GM12878 (cell line): ENCODE measurements at regions not wholly inside any gene's neighbourhood (a gene's known extent, or its start where the extent isn't known, plus 50 kb on each side); places are given as distances from the start of the nearest gene placed in this dataset.

Experiments
- CEBPB ChIP-seq, 2 experiments: fragments of 150-350 bp in 1 of 2; IDR thresholded peaks; 2 replicates each; pipeline ENCODE4 v1.6.1; 2012 to 2014; ENCODE audit warnings: low read depth in 2 of 2, low read length in 2 of 2, borderline replicate concordance in 1 of 2, inconsistent platforms in 1 of 2
- LARP7 ChIP-seq: fragments of 450-650 bp; IDR thresholded peaks from 2 replicates; pipeline ENCODE4 v1.6.1; 2017; ENCODE audit warnings: mild to moderate bottlenecking
- NR2C2 ChIP-seq: IDR thresholded peaks from 2 replicates; pipeline ENCODE4 v1.6.1; 2011; ENCODE audit warnings: borderline replicate concordance, low read depth; ENCODE audit not compliant: control insufficient read depth, insufficient read length
- SPI1 ChIP-seq: IDR thresholded peaks from 2 replicates; pipeline ENCODE4 v1.6.1; 2011; ENCODE audit warnings: low read depth, mild to moderate bottlenecking, low read length, moderate library complexity, borderline replicate concordance; ENCODE audit not compliant: insufficient read depth
- TARDBP ChIP-seq: IDR thresholded peaks from 2 replicates; pipeline ENCODE4 v1.6.1; 2016; ENCODE audit warnings: borderline replicate concordance
- TCF3 ChIP-seq: IDR thresholded peaks from 2 replicates; pipeline ENCODE4 v1.6.1; 2012; ENCODE audit warnings: low read depth, mild to moderate bottlenecking, low read length, borderline replicate concordance; ENCODE audit not compliant: insufficient read depth
- TF ChIP-seq, protein P1 (sequence below): fragments of 150-350 bp; IDR thresholded peaks from 2 replicates; pipeline ENCODE4 v1.6.1; 2016; ENCODE audit warnings: low read depth, low read length
- TF ChIP-seq, protein P2 (sequence below): fragments of 450-650 bp; conservative IDR thresholded peaks from 2 replicates; pipeline ENCODE4 v1.6.1; 2017; ENCODE audit warnings: mild to moderate bottlenecking, moderate library complexity
- TF ChIP-seq, protein P3 (sequence below), 3 experiments: IDR thresholded peaks in 2 of 3; conservative IDR thresholded peaks in 1 of 3; 2 replicates each; pipeline ENCODE4 v1.5.1; 2011; ENCODE audit warnings: low read depth in 3 of 3, low read length in 3 of 3, mild to moderate bottlenecking in 3 of 3, control low read depth in 2 of 3, moderate library complexity in 2 of 3, inconsistent platforms in 1 of 3, mixed read lengths in 1 of 3; ENCODE audit not compliant: control insufficient read depth in 2 of 3, insufficient read depth in 1 of 3; ENCODE audit errors: extremely low read depth in 1 of 3
- TF ChIP-seq, protein P4 (sequence below): IDR thresholded peaks from 2 replicates; pipeline ENCODE4 v1.6.1; 2012; ENCODE audit warnings: low read depth, low read length, improper control_type of control experiment

DNA sequence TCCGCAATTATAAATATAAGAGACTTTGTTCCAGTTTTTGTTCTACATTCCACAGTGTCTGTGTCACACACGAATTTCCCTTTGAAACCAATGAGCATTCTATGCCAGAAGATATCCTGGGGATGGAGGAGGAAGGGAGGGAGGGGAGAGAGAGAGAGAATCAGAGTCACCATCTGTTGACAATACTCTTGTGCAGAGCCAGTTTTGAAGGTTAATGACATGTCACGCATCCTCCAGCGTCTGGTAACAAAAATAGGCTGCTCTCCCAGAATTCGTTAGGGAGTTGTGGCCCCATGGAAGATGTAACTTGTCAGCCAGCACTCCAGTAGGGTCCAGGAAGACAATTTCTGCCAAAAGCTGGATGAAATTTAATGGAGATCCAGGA, 213.5 kb upstream of the KRR1 start:
- TF ChIP-seq, protein P1, sequence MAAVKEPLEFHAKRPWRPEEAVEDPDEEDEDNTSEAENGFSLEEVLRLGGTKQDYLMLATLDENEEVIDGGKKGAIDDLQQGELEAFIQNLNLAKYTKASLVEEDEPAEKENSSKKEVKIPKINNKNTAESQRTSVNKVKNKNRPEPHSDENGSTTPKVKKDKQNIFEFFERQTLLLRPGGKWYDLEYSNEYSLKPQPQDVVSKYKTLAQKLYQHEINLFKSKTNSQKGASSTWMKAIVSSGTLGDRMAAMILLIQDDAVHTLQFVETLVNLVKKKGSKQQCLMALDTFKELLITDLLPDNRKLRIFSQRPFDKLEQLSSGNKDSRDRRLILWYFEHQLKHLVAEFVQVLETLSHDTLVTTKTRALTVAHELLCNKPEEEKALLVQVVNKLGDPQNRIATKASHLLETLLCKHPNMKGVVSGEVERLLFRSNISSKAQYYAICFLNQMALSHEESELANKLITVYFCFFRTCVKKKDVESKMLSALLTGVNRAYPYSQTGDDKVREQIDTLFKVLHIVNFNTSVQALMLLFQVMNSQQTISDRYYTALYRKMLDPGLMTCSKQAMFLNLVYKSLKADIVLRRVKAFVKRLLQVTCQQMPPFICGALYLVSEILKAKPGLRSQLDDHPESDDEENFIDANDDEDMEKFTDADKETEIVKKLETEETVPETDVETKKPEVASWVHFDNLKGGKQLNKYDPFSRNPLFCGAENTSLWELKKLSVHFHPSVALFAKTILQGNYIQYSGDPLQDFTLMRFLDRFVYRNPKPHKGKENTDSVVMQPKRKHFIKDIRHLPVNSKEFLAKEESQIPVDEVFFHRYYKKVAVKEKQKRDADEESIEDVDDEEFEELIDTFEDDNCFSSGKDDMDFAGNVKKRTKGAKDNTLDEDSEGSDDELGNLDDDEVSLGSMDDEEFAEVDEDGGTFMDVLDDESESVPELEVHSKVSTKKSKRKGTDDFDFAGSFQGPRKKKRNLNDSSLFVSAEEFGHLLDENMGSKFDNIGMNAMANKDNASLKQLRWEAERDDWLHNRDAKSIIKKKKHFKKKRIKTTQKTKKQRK, result no peak
- TF ChIP-seq TCF3 (no peak), LARP7 (no peak), CEBPB (IDR thresholded peaks at IDR 0.05; ENCODE audit: borderline replicate concordance in 1 of 2, low read depth in 2 of 2, low read length in 2 of 2) (no peak), SPI1 (no peak), NR2C2 (no peak), TARDBP (no peak)
- TF ChIP-seq, protein P2, sequence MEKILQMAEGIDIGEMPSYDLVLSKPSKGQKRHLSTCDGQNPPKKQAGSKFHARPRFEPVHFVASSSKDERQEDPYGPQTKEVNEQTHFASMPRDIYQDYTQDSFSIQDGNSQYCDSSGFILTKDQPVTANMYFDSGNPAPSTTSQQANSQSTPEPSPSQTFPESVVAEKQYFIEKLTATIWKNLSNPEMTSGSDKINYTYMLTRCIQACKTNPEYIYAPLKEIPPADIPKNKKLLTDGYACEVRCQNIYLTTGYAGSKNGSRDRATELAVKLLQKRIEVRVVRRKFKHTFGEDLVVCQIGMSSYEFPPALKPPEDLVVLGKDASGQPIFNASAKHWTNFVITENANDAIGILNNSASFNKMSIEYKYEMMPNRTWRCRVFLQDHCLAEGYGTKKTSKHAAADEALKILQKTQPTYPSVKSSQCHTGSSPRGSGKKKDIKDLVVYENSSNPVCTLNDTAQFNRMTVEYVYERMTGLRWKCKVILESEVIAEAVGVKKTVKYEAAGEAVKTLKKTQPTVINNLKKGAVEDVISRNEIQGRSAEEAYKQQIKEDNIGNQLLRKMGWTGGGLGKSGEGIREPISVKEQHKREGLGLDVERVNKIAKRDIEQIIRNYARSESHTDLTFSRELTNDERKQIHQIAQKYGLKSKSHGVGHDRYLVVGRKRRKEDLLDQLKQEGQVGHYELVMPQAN, result no peak
- TF ChIP-seq, protein P3, sequence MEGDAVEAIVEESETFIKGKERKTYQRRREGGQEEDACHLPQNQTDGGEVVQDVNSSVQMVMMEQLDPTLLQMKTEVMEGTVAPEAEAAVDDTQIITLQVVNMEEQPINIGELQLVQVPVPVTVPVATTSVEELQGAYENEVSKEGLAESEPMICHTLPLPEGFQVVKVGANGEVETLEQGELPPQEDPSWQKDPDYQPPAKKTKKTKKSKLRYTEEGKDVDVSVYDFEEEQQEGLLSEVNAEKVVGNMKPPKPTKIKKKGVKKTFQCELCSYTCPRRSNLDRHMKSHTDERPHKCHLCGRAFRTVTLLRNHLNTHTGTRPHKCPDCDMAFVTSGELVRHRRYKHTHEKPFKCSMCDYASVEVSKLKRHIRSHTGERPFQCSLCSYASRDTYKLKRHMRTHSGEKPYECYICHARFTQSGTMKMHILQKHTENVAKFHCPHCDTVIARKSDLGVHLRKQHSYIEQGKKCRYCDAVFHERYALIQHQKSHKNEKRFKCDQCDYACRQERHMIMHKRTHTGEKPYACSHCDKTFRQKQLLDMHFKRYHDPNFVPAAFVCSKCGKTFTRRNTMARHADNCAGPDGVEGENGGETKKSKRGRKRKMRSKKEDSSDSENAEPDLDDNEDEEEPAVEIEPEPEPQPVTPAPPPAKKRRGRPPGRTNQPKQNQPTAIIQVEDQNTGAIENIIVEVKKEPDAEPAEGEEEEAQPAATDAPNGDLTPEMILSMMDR (IDR thresholded peaks at IDR 0.05 in 2 of 3, conservative IDR thresholded peaks at IDR 0.05 in 1 of 3; ENCODE audit: control insufficient read depth in 2 of 3, extremely low read depth in 1 of 3, insufficient read depth in 1 of 3, low read depth in 3 of 3, low read length in 3 of 3), result no peak
- TF ChIP-seq, protein P4, sequence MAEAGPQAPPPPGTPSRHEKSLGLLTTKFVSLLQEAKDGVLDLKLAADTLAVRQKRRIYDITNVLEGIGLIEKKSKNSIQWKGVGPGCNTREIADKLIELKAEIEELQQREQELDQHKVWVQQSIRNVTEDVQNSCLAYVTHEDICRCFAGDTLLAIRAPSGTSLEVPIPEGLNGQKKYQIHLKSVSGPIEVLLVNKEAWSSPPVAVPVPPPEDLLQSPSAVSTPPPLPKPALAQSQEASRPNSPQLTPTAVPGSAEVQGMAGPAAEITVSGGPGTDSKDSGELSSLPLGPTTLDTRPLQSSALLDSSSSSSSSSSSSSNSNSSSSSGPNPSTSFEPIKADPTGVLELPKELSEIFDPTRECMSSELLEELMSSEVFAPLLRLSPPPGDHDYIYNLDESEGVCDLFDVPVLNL, result no peak
